Left lobe of liver (tissue), 2 donors: ENCODE measurements at regions not wholly inside any gene's neighbourhood (a gene's known extent, or its start where the extent isn't known, plus 50 kb on each side); places are given as distances from the start of the nearest gene placed in this dataset.

Experiments
- ATAC-seq: fragments of 200-7000 bp; cut with Tn5 transposase; one replicate; pipeline ENCODE4 v1.9.1; 2020; ENCODE audit warnings: mild to moderate bottlenecking, moderate library complexity
- DNase-seq: peaks from one replicate; pipeline ENCODE4 v3.0.0-alpha.2; 2020; ENCODE audit warnings: low spot score
- donor health status: DM: no; HTN: no; CAD: no; lungs with moderate emphysema.
- donor health status: DM: no; HTN: yes; CAD: no.

GRCh38 chr12:40615590-40615989 lies 76.6 kb upstream of the CNTN1 start:
- no peak for ATAC-seq
- no peak for DNase-seq

- DNase-seq (no peak), ATAC-seq (no peak)
Observed at GRCh38 chr12:40616383-40616915, 75.8 kb upstream of the CNTN1 start.

- ATAC-seq (no peak), DNase-seq (no peak)
Observed at GRCh38 chr12:40618636-40619035, 73.6 kb upstream of the CNTN1 start.

GRCh38 chr12:40620564-40621019 lies 71.6 kb upstream of the CNTN1 start:
- ATAC-seq (no peak), DNase-seq (no peak)

GRCh38 chr12:40622246-40622838 lies 69.9 kb upstream of the CNTN1 start:
- ATAC-seq (peak; percentile 67), DNase-seq (peak; percentile 51)

- no peak for DNase-seq
Observed at GRCh38 chr12:40632171-40632570, 60.1 kb upstream of the CNTN1 start.

GRCh38 chr12:40632933-40633332 lies 59.3 kb upstream of the CNTN1 start:
- ATAC-seq (no peak), DNase-seq (no peak)

More at GRCh38 chr12:40632171-40632570, 60.1 kb upstream of the CNTN1 start:
- no peak for ATAC-seq

- ATAC-seq (no peak), DNase-seq (no peak)
Observed at GRCh38 chr12:40634517-40635131, 57.6 kb upstream of the CNTN1 start.

GRCh38 chr12:40635141-40635731 lies 57.0 kb upstream of the CNTN1 start:
- DNase-seq, result no peak
- no peak for ATAC-seq
